Brain microvascular endothelial cell (primary cell): ENCODE measurements at regions not wholly inside any gene's neighbourhood (a gene's known extent, or its start where the extent isn't known, plus 50 kb on each side); places are given as distances from the start of the nearest gene placed in this dataset.

Source experiments
- DNase-seq: peaks from one replicate; pipeline ENCODE4 v3.0.0-alpha.2; 2020
- H3K27ac ChIP-seq: fragments of 250-450 bp; sonication (Bioruptor Pico); 2 replicates; pipeline ENCODE4 v1.5.1; 2020; ENCODE audit warnings: mild to moderate bottlenecking, moderate library complexity
- H3K27me3 ChIP-seq: fragments of 250-450 bp; sonication (Bioruptor Pico); replicated peaks from 2 replicates; pipeline ENCODE4 v1.5.1; 2020; ENCODE audit warnings: mild to moderate bottlenecking
- H3K36me3 ChIP-seq: fragments of 250-450 bp; sonication (Bioruptor Pico); replicated peaks from 2 replicates; pipeline ENCODE4 v1.5.1; 2020; ENCODE audit warnings: mild to moderate bottlenecking
- H3K4me3 ChIP-seq: 2 replicates; pipeline ENCODE4 v1.5.1; 2011; ENCODE audit warnings: low read depth, mild to moderate bottlenecking, control low read depth, low read length, moderate library complexity
- CTCF ChIP-seq: IDR thresholded peaks from 2 replicates; pipeline ENCODE4 v1.5.1; 2011; ENCODE audit warnings: low read depth, mild to moderate bottlenecking, moderate library complexity, low read length, control low read depth, inconsistent platforms; ENCODE audit errors: missing control alignments
- in situ Hi-C: cut with HindIII; loops from 2 replicates; pipeline ENCODE4 v1.10.0; 2017; ENCODE audit warnings: low sequenced_read_pairs, low pct_ligation_motif_present

DNA sequence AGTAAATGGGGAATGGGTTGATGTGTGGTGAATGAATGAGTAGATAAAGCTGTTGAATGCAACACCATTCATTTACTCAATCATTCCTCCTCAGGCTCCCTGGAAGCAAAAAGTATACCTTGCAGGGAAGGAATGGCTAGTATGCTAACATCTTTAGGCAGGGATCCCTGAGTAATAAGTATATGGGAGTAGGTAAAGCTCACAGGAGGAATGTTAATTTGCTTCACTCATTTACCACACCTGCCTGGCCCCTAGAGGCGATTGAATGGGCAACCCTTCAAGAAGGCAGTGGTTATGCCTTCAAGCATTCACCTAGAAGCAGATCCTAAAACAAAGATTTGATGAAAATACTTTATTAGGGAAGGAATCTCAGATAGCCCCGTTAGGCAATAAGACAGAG is 208.7 kb upstream of the GADL1 start:
- Histone ChIP-seq H3K27me3 (no peaks in the 10 kb centered on the region), H3K36me3 (no peaks in the 10 kb centered on the region), H3K4me3 (no peak overlapping the region), H3K27ac (no peak overlapping the region)
- in situ Hi-C loops: no loop called here
- TF ChIP-seq CTCF: no peak
- no peak for DNase-seq

- no peaks in the 10 kb centered on the region for H3K27me3 ChIP-seq
- H3K4me3 ChIP-seq: no peak overlapping the region
- no peak overlapping the region for H3K27ac ChIP-seq
- in situ Hi-C loops: no loop called here
- no peak for TF ChIP-seq CTCF
- no peak for DNase-seq
- H3K36me3 ChIP-seq: no peaks in the 10 kb centered on the region
Observed at GRCh38 chr3:31103623-31104180, 209.2 kb upstream of the GADL1 start.

DNA sequence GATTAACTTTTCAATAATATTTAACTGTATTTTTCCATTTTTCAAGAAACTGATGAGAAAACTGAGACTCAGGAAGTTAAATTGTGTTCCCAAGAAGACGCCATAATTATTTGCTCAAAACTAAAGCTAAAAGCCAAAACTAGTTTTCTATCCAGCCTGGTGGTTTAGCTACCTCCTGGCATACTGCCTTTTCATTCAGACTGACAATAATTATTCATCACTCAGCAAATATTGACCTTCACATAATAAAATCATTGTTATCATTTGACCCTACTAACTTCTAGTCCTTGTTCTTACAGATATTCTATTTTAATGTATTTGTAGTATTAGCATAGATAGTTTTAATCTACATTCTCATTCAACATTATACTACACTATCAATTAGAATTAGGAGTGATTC is 210.6 kb upstream of the GADL1 start:
- in situ Hi-C loops: no loop called here
- H3K27me3 ChIP-seq: no peaks in the 10 kb centered on the region
- no peaks in the 10 kb centered on the region for H3K36me3 ChIP-seq
- no peak overlapping the region for H3K4me3 ChIP-seq
- TF ChIP-seq CTCF: no peak
- no peak for DNase-seq
- H3K27ac ChIP-seq: no peak overlapping the region

GRCh38 chr3:31105438-31106077 is 211.1 kb upstream of the GADL1 start:
- H3K27ac ChIP-seq: peak overlapping the region; percentile 42
- no peaks in the 10 kb centered on the region for H3K36me3 ChIP-seq
- no peaks in the 10 kb centered on the region for H3K27me3 ChIP-seq
- H3K4me3 ChIP-seq: no peak overlapping the region
- in situ Hi-C loops: no loop called here
- DNase-seq: peak; percentile 85
- no peak for TF ChIP-seq CTCF

GRCh38 chr3:31106204-31106603 is 211.7 kb upstream of the GADL1 start:
- in situ Hi-C loops: no loop called here
- Histone ChIP-seq H3K36me3 (no peaks in the 10 kb centered on the region), H3K27me3 (no peaks in the 10 kb centered on the region), H3K27ac (peak overlapping the region; percentile 42), H3K4me3 (no peak overlapping the region)
- no peak for TF ChIP-seq CTCF
- peak; percentile 64 for DNase-seq

DNA sequence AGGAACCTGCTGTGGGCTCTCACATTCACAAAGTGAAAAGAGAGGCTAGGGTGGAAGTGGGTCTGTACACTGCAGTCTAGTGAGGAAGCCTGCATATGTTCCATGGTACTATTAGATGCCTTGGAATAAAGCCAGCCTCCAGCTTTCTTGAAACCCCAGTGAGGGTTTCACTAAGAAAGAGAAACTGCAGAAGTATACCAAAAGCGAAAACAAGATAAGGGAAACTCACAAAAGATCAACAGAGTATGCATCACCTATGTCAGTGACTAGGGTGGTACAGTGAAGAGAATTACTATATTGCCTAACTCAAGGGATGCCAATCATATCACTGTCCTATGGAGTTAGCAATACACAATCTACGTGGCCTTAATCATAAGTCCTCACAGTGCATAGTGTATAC is 212.5 kb upstream of the GADL1 start:
- Histone ChIP-seq H3K4me3 (no peak overlapping the region), H3K36me3 (no peaks in the 10 kb centered on the region), H3K27ac (no peak overlapping the region), H3K27me3 (no peaks in the 10 kb centered on the region)
- TF ChIP-seq CTCF: no peak
- in situ Hi-C loops: no loop called here
- no peak for DNase-seq
